ENCODE measurements at regions not wholly inside any gene's neighbourhood (a gene's known extent, or its start where the extent isn't known, plus 50 kb on each side); places are given as distances from the start of the nearest gene placed in this dataset.

DNA sequence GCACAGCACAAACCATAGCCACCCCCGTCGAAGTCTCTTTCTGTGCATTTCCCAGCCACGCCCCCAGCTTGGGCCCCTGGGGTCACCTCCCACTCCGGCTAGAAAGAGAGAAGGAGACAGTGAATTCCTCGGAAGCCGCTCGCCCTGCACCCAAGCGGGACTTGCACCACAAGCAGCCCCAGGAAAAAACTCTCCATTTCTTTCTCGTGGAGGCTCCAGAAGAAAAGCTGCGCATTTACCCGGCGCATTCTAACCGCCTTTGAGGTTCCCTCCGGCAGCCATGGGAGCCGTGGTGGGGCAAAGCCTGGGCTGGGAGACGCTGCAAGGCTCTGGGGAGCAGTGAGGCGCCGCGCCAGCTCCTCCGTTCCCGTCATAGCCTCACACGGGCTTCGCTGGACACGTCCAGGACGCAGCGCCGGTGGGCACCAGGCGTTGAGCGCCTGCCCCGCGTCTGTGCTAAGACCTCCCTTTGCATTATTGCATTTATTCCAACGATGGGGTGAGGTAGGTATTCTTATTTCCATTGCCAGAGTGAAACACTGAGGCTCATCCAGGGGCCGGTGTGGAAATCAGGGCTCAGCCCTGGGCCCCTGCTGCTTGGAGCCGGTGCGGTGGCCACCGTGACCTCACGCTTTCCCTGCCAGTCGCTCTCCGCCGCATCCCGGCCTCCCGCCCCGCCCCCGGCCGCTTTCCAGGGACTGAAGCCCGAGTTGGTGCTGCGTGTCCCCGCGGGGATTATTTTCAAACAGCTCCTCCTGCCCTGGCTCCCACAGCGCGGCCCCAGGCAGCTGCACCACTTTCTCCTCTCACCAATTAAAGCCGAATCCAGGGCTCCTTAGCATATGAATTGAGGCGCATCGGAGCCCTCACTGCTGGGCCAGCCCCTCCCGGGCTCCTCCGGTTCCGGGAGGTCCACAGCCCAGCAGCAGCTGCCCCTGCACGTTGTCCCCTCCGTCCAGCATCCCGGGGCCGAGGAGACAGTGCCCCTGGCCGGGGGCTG is 148.3 kb upstream of the AFDN start (continued):
- TF ChIP-seq ZNF275 (CRISPR knock-in tag; IDR thresholded peaks at IDR 0.05; ENCODE audit: borderline replicate concordance) (peak; percentile 45; the same call in 1 of the 2 replicates), CSRNP1 (CRISPR knock-in tag; IDR thresholded peaks at IDR 0.05) (no peak), RXRA (CRISPR knock-in tag; IDR thresholded peaks at IDR 0.05) (no peak), PLRG1 (conservative IDR thresholded peaks at IDR 0.05) (no peak), TAF15 (IDR thresholded peaks at IDR 0.05; ENCODE audit: low read depth, low read length, poor library complexity, severe bottlenecking) (no peak), SP140L (CRISPR knock-in tag; IDR thresholded peaks at IDR 0.05; ENCODE audit: borderline replicate concordance) (no peak), RNF219 (CRISPR knock-in tag; IDR thresholded peaks at IDR 0.05) (no peak), SRSF4 (IDR thresholded peaks at IDR 0.05; ENCODE audit: low read depth, low read length, poor library complexity, severe bottlenecking) (no peak), CBX2 (IDR thresholded peaks at IDR 0.05; ENCODE audit: low read depth, low read length) (no peak), CBX2 (CRISPR knock-in tag; IDR thresholded peaks at IDR 0.05; ENCODE audit: low read depth) (no peak), ZNF619 (CRISPR knock-in tag; IDR thresholded peaks at IDR 0.05) (no peak)
- TF ChIP-seq, protein P1, sequence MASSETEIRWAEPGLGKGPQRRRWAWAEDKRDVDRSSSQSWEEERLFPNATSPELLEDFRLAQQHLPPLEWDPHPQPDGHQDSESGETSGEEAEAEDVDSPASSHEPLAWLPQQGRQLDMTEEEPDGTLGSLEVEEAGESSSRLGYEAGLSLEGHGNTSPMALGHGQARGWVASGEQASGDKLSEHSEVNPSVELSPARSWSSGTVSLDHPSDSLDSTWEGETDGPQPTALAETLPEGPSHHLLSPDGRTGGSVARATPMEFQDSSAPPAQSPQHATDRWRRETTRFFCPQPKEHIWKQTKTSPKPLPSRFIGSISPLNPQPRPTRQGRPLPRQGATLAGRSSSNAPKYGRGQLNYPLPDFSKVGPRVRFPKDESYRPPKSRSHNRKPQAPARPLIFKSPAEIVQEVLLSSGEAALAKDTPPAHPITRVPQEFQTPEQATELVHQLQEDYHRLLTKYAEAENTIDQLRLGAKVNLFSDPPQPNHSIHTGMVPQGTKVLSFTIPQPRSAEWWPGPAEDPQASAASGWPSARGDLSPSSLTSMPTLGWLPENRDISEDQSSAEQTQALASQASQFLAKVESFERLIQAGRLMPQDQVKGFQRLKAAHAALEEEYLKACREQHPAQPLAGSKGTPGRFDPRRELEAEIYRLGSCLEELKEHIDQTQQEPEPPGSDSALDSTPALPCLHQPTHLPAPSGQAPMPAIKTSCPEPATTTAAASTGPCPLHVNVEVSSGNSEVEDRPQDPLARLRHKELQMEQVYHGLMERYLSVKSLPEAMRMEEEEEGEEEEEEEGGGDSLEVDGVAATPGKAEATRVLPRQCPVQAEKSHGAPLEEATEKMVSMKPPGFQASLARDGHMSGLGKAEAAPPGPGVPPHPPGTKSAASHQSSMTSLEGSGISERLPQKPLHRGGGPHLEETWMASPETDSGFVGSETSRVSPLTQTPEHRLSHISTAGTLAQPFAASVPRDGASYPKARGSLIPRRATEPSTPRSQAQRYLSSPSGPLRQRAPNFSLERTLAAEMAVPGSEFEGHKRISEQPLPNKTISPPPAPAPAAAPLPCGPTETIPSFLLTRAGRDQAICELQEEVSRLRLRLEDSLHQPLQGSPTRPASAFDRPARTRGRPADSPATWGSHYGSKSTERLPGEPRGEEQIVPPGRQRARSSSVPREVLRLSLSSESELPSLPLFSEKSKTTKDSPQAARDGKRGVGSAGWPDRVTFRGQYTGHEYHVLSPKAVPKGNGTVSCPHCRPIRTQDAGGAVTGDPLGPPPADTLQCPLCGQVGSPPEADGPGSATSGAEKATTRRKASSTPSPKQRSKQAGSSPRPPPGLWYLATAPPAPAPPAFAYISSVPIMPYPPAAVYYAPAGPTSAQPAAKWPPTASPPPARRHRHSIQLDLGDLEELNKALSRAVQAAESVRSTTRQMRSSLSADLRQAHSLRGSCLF (CRISPR knock-in tag; IDR thresholded peaks at IDR 0.05; ENCODE audit: borderline replicate concordance): no peak
- TF ChIP-seq, protein P2, sequence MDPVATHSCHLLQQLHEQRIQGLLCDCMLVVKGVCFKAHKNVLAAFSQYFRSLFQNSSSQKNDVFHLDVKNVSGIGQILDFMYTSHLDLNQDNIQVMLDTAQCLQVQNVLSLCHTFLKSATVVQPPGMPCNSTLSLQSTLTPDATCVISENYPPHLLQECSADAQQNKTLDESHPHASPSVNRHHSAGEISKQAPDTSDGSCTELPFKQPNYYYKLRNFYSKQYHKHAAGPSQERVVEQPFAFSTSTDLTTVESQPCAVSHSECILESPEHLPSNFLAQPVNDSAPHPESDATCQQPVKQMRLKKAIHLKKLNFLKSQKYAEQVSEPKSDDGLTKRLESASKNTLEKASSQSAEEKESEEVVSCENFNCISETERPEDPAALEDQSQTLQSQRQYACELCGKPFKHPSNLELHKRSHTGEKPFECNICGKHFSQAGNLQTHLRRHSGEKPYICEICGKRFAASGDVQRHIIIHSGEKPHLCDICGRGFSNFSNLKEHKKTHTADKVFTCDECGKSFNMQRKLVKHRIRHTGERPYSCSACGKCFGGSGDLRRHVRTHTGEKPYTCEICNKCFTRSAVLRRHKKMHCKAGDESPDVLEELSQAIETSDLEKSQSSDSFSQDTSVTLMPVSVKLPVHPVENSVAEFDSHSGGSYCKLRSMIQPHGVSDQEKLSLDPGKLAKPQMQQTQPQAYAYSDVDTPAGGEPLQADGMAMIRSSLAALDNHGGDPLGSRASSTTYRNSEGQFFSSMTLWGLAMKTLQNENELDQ (CRISPR knock-in tag; IDR thresholded peaks at IDR 0.05; ENCODE audit: borderline replicate concordance): no peak
